ENCODE measurements at regions not wholly inside any gene's neighbourhood (a gene's known extent, or its start where the extent isn't known, plus 50 kb on each side); places are given as distances from the start of the nearest gene placed in this dataset.

GRCh38 chr10:60675236-60675635 lies 103.0 kb upstream of the CDK1 start:
- TF ChIP-seq EP300 (IDR thresholded peaks at IDR 0.05; ENCODE audit: low read depth) (no peak), POLR2A (IDR thresholded peaks at IDR 0.05) (no peak)
- TF ChIP-seq, protein P1, sequence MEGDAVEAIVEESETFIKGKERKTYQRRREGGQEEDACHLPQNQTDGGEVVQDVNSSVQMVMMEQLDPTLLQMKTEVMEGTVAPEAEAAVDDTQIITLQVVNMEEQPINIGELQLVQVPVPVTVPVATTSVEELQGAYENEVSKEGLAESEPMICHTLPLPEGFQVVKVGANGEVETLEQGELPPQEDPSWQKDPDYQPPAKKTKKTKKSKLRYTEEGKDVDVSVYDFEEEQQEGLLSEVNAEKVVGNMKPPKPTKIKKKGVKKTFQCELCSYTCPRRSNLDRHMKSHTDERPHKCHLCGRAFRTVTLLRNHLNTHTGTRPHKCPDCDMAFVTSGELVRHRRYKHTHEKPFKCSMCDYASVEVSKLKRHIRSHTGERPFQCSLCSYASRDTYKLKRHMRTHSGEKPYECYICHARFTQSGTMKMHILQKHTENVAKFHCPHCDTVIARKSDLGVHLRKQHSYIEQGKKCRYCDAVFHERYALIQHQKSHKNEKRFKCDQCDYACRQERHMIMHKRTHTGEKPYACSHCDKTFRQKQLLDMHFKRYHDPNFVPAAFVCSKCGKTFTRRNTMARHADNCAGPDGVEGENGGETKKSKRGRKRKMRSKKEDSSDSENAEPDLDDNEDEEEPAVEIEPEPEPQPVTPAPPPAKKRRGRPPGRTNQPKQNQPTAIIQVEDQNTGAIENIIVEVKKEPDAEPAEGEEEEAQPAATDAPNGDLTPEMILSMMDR (IDR thresholded peaks at IDR 0.05): no peak
